ENCODE measurements at regions not wholly inside any gene's neighbourhood (a gene's known extent, or its start where the extent isn't known, plus 50 kb on each side); places are given as distances from the start of the nearest gene placed in this dataset.

DNA sequence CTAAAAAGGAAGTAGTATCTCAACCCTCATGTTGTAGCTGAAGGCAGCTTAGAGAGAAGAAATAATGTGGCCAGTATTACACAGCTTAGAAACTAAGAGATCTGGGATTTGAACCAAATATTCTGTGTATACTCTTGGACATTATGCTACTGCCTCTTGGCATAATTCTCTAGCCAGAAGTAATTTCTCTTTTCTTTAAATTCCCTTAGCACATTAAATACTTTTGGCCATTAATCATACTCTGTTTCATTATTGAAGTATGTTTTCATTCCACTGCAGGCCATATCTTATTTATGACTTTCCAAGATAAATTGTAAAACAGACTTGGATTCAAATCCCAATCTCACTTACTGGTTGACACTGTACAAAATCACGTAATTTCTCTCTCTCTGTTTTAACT, 181.3 kb upstream of the SPAG17 start:
- no peaks in the 10 kb centered on the region for H3K4me1 ChIP-seq (ENCODE audit: control insufficient read depth in 5 of 5, insufficient read depth in 5 of 5, low read length in 5 of 5)
- TF ChIP-seq CTCF (IDR thresholded peaks at IDR 0.05; ENCODE audit: control extremely low read depth, extremely low read depth): no peak
- no peak overlapping the region for H3K9ac ChIP-seq (ENCODE audit: insufficient read depth in 1 of 2, low read length in 2 of 2)
- peaks cover 0 to 16% (median 8%) of the 10 kb centered on the region in 4 donors for H3K9me3 ChIP-seq (ENCODE audit: control insufficient read depth in 4 of 4, insufficient read depth in 3 of 4, low read length in 3 of 4)
- no peaks in the 10 kb centered on the region for H3K36me3 ChIP-seq (ENCODE audit: control insufficient read depth in 4 of 4, insufficient read depth in 4 of 4, low read length in 4 of 4)
- DNase-seq (no peak), ATAC-seq (ENCODE audit: insufficient read depth, low FRiP score) (no peak)
- 0 to 36% methylated on average over 1 of the region's 1 CpG for whole genome bisulfite sequencing, 2 donors
- no peaks in the 10 kb centered on the region for H3K27me3 ChIP-seq (ENCODE audit: control insufficient read depth in 3 of 3, insufficient read depth in 3 of 3, low read length in 2 of 3)
- no peak overlapping the region for H3K27ac ChIP-seq (ENCODE audit: low read depth in 1 of 2, low read length in 1 of 2)
- no peak overlapping the region for H3K4me3 ChIP-seq

DNA sequence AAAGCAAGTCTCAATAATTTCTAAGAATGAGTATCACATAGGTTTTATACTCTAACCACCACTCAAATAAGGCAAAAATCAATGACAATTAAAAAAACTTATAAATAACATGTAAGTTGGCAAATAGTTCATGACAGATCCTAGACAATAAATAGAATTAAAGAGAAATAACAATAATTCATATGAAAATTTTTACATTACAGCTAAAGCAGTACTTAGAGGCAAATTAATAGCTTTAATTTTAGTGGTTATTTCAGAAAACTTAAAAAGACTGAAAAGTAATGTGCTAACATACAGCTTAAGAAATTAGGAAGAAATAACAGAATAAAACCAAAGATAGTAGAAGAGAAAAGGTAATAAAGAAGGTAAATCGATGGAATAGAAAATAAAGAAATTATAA, 179.9 kb upstream of the SPAG17 start:
- no peaks in the 10 kb centered on the region for H3K36me3 ChIP-seq (ENCODE audit: control insufficient read depth in 4 of 4, insufficient read depth in 4 of 4, low read length in 4 of 4)
- no peak overlapping the region for H3K27ac ChIP-seq (ENCODE audit: low read depth in 1 of 2, low read length in 1 of 2)
- TF ChIP-seq CTCF (IDR thresholded peaks at IDR 0.05; ENCODE audit: control extremely low read depth, extremely low read depth): no peak
- DNase-seq (no peak), ATAC-seq (ENCODE audit: insufficient read depth, low FRiP score) (no peak)
- H3K9me3 ChIP-seq (ENCODE audit: control insufficient read depth in 4 of 4, insufficient read depth in 3 of 4, low read length in 3 of 4): peaks cover 0 to 13% (median 6%) of the 10 kb centered on the region in 4 donors
- no peak overlapping the region for H3K9ac ChIP-seq (ENCODE audit: insufficient read depth in 1 of 2, low read length in 2 of 2)
- no peaks in the 10 kb centered on the region for H3K4me1 ChIP-seq (ENCODE audit: control insufficient read depth in 5 of 5, insufficient read depth in 5 of 5, low read length in 5 of 5)
- no peak overlapping the region for H3K4me3 ChIP-seq
- 77 to 91% methylated on average over 1 of the region's 1 CpG for WGBS, 2 donors
- H3K27me3 ChIP-seq (ENCODE audit: control insufficient read depth in 3 of 3, insufficient read depth in 3 of 3, low read length in 2 of 3): no peaks in the 10 kb centered on the region

- H3K9me3 ChIP-seq (ENCODE audit: control insufficient read depth in 4 of 4, insufficient read depth in 3 of 4, low read length in 3 of 4): peaks cover 0 to 13% (median 6%) of the 10 kb centered on the region in 4 donors
- H3K27ac ChIP-seq (ENCODE audit: low read depth in 1 of 2, low read length in 1 of 2): no peak overlapping the region
- no peaks in the 10 kb centered on the region for H3K36me3 ChIP-seq (ENCODE audit: control insufficient read depth in 4 of 4, insufficient read depth in 4 of 4, low read length in 4 of 4)
- H3K9ac ChIP-seq (ENCODE audit: insufficient read depth in 1 of 2, low read length in 2 of 2): no peak overlapping the region
- H3K4me3 ChIP-seq: no peak overlapping the region
- TF ChIP-seq CTCF (IDR thresholded peaks at IDR 0.05; ENCODE audit: control extremely low read depth, extremely low read depth): no peak
- 57 to 72% methylated on average over 1 of the region's 1 CpG for WGBS, 2 donors
- H3K27me3 ChIP-seq (ENCODE audit: control insufficient read depth in 3 of 3, insufficient read depth in 3 of 3, low read length in 2 of 3): no peaks in the 10 kb centered on the region
- no peaks in the 10 kb centered on the region for H3K4me1 ChIP-seq (ENCODE audit: control insufficient read depth in 5 of 5, insufficient read depth in 5 of 5, low read length in 5 of 5)
- no peak for DNase-seq
- ATAC-seq (ENCODE audit: insufficient read depth, low FRiP score): no peak
Measured at GRCh38 chr1:118363396-118363795, 178.4 kb upstream of the SPAG17 start.

GRCh38 chr1:118360817-118361216, 175.8 kb upstream of the SPAG17 start:
- Histone ChIP-seq H3K4me3 (no peak overlapping the region), H3K9me3 (ENCODE audit: control insufficient read depth in 4 of 4, insufficient read depth in 3 of 4, low read length in 3 of 4) (peaks cover 0 to 13% (median 6%) of the 10 kb centered on the region in 4 donors), H3K27ac (ENCODE audit: low read depth in 1 of 2, low read length in 1 of 2) (no peak overlapping the region), H3K36me3 (ENCODE audit: control insufficient read depth in 4 of 4, insufficient read depth in 4 of 4, low read length in 4 of 4) (no peaks in the 10 kb centered on the region), H3K27me3 (ENCODE audit: control insufficient read depth in 3 of 3, insufficient read depth in 3 of 3, low read length in 2 of 3) (no peaks in the 10 kb centered on the region), H3K9ac (ENCODE audit: insufficient read depth in 1 of 2, low read length in 2 of 2) (no peak overlapping the region), H3K4me1 (ENCODE audit: control insufficient read depth in 5 of 5, insufficient read depth in 5 of 5, low read length in 5 of 5) (no peaks in the 10 kb centered on the region)
- WGBS, 2 donors: 72 to 84% methylated on average over 2 of the region's 2 CpGs
- DNase-seq (no peak), ATAC-seq (ENCODE audit: insufficient read depth, low FRiP score) (no peak)
- no peak for TF ChIP-seq CTCF (IDR thresholded peaks at IDR 0.05; ENCODE audit: control extremely low read depth, extremely low read depth)

Measured in lung (tissue), 11 donors.